ENCODE measurements at regions not wholly inside any gene's neighbourhood (a gene's known extent, or its start where the extent isn't known, plus 50 kb on each side); places are given as distances from the start of the nearest gene placed in this dataset.

- ATAC-seq, result no peak
These were observed 776.8 kb downstream of the BCL11A start for GRCh38 chr2:59776726-59777008.

GRCh38 chr2:59774821-59775433 lies 778.5 kb downstream of the BCL11A start:
- TF ChIP-seq ZFP30 (CRISPR knock-in tag; IDR thresholded peaks at IDR 0.05) (no peak), TSHZ2 (CRISPR knock-in tag; IDR thresholded peaks at IDR 0.05) (no peak), CREB5 (CRISPR knock-in tag; IDR thresholded peaks at IDR 0.05; ENCODE audit: low read depth) (no peak), ARNTL (CRISPR knock-in tag; IDR thresholded peaks at IDR 0.05; ENCODE audit: borderline replicate concordance, low read depth) (no peak), ESRRG (CRISPR knock-in tag; IDR thresholded peaks at IDR 0.05) (no peak), RARB (CRISPR knock-in tag; IDR thresholded peaks at IDR 0.05) (no peak), OSR1 (CRISPR knock-in tag; IDR thresholded peaks at IDR 0.05) (no peak), POU6F1 (CRISPR knock-in tag; IDR thresholded peaks at IDR 0.05; ENCODE audit: borderline replicate concordance, low read depth) (no peak), ZNF565 (CRISPR knock-in tag; conservative IDR thresholded peaks at IDR 0.05; ENCODE audit: low read depth) (no peak), CSDC2 (CRISPR knock-in tag; IDR thresholded peaks at IDR 0.05) (no peak)
- ATAC-seq, result no peak

More at GRCh38 chr2:59776726-59777008, 776.8 kb downstream of the BCL11A start:
- TF ChIP-seq CSRNP3 (CRISPR knock-in tag; IDR thresholded peaks at IDR 0.05) (no peak), TSHZ2 (CRISPR knock-in tag; IDR thresholded peaks at IDR 0.05) (no peak), ESRRG (CRISPR knock-in tag; IDR thresholded peaks at IDR 0.05) (no peak), TCF4 (CRISPR knock-in tag; IDR thresholded peaks at IDR 0.05; ENCODE audit: borderline replicate concordance) (no peak), RARB (CRISPR knock-in tag; IDR thresholded peaks at IDR 0.05) (no peak), ZNF8 (CRISPR knock-in tag; IDR thresholded peaks at IDR 0.05) (no peak), TOX (CRISPR knock-in tag; IDR thresholded peaks at IDR 0.05; ENCODE audit: borderline replicate concordance) (no peak), PPARA (CRISPR knock-in tag; IDR thresholded peaks at IDR 0.05; ENCODE audit: borderline replicate concordance) (no peak), ZNF565 (CRISPR knock-in tag; conservative IDR thresholded peaks at IDR 0.05; ENCODE audit: low read depth) (no peak), ARNTL (CRISPR knock-in tag; IDR thresholded peaks at IDR 0.05; ENCODE audit: borderline replicate concordance, low read depth) (no peak), OSR1 (CRISPR knock-in tag; IDR thresholded peaks at IDR 0.05) (no peak), ZFP3 (CRISPR knock-in tag; IDR thresholded peaks at IDR 0.05) (no peak), POU6F1 (CRISPR knock-in tag; IDR thresholded peaks at IDR 0.05; ENCODE audit: borderline replicate concordance, low read depth) (no peak), GLIS3 (CRISPR knock-in tag; IDR thresholded peaks at IDR 0.05) (no peak), CREB5 (CRISPR knock-in tag; IDR thresholded peaks at IDR 0.05; ENCODE audit: low read depth) (no peak), ISL1 (CRISPR knock-in tag; IDR thresholded peaks at IDR 0.05) (no peak), ZNF70 (CRISPR knock-in tag; IDR thresholded peaks at IDR 0.05) (no peak), ZC3H10 (CRISPR knock-in tag; IDR thresholded peaks at IDR 0.05) (no peak), ZFP30 (CRISPR knock-in tag; IDR thresholded peaks at IDR 0.05) (no peak)
